Naive thymus-derived CD4-positive, alpha-beta T cell (primary cell): ENCODE measurements at regions not wholly inside any gene's neighbourhood (a gene's known extent, or its start where the extent isn't known, plus 50 kb on each side); places are given as distances from the start of the nearest gene placed in this dataset.

Source experiments
- ATAC-seq: fragments of 150-1000 bp; cut with Tn5 transposase; 2 replicates; pipeline ENCODE4 v1.10.0; 2021; ENCODE audit warnings: mild to moderate bottlenecking, moderate library complexity
- CTCF ChIA-PET: fragments of 350-600 bp; sonication (Branson Sonifier 250); formaldehyde crosslinking; loops from one replicate; lab custom pipeline; 2021; ENCODE audit warnings: antibody characterized with exemption; lab: Charles Lee
- POLR2A ChIA-PET: fragments of 350-600 bp; sonication (Branson Sonifier 250); formaldehyde crosslinking; loops from one replicate; lab custom pipeline; 2021; ENCODE audit warnings: antibody characterized with exemption, inconsistent platforms; lab: Charles Lee
- DNase-seq, 9 donors: peaks; one replicate each; pipeline versions ENCODE4 v3.0.0 to v3.0.0-alpha.2; 2020 to 2022; ENCODE audit warnings: mixed read lengths in 1 of 9
- H3K27ac ChIP-seq: one replicate; pipeline ENCODE4 v1.7.0; 2013; ENCODE audit warnings: mild to moderate bottlenecking, low read depth, low read length, moderate library complexity
- H3K27me3 ChIP-seq, 2 donors: one replicate each; pipeline ENCODE4 v1.7.0; 2013; ENCODE audit warnings: low read length in 2 of 2, mild to moderate bottlenecking in 2 of 2, moderate library complexity in 2 of 2; ENCODE audit not compliant: control insufficient read depth in 2 of 2, insufficient read depth in 2 of 2
- H3K36me3 ChIP-seq, 3 experiments: 1 replicate in 2 of 3; 2 replicates in 1 of 3; pipeline ENCODE4 v1.7.0; 2013; ENCODE audit warnings: low read length in 3 of 3, mild to moderate bottlenecking in 3 of 3, moderate library complexity in 1 of 3; ENCODE audit not compliant: insufficient read depth in 3 of 3, control insufficient read depth in 2 of 3
- H3K4me1 ChIP-seq, 2 donors: one replicate each; pipeline ENCODE4 v1.7.0; 2013; ENCODE audit warnings: low read length in 2 of 2, mild to moderate bottlenecking in 2 of 2, moderate library complexity in 1 of 2; ENCODE audit not compliant: control insufficient read depth in 2 of 2, insufficient read depth in 2 of 2
- H3K4me3 ChIP-seq: 2 replicates; pipeline ENCODE4 v1.7.0; 2013; ENCODE audit warnings: mild to moderate bottlenecking, low read length
- H3K9me3 ChIP-seq, 3 experiments: 1 replicate in 2 of 3; 2 replicates in 1 of 3; pipeline ENCODE4 v1.7.0; 2013; ENCODE audit warnings: low read length in 3 of 3; ENCODE audit not compliant: control insufficient read depth in 2 of 3
- H3K27ac Mint-ChIP-seq, 9 donors: one replicate each; pipeline ENCODE4 v1.8.0; 2020 to 2022; ENCODE audit warnings: mixed read lengths in 9 of 9, mild to moderate bottlenecking in 8 of 9, moderate library complexity in 5 of 9, inconsistent platforms in 2 of 9
- H3K27me3 Mint-ChIP-seq, 5 donors: one replicate each; pipeline ENCODE4 v1.8.0; 2021 to 2022; ENCODE audit warnings: mixed read lengths in 5 of 5, mild to moderate bottlenecking in 1 of 5
- H3K36me3 Mint-ChIP-seq, 5 donors: one replicate each; pipeline ENCODE4 v1.8.0; 2020 to 2022; ENCODE audit warnings: mixed read lengths in 5 of 5, mild to moderate bottlenecking in 3 of 5, inconsistent platforms in 1 of 5
- H3K4me1 Mint-ChIP-seq, 7 donors: one replicate each; pipeline ENCODE4 v1.8.0; 2020 to 2022; ENCODE audit warnings: mixed read lengths in 7 of 7, mild to moderate bottlenecking in 3 of 7, inconsistent platforms in 1 of 7
- H3K4me3 Mint-ChIP-seq, 10 donors: one replicate each; pipeline ENCODE4 v1.8.0; 2020 to 2022; ENCODE audit warnings: mild to moderate bottlenecking in 10 of 10, mixed read lengths in 10 of 10, moderate library complexity in 6 of 10, inconsistent platforms in 2 of 10
- H3K9me3 Mint-ChIP-seq, 11 donors: one replicate each; pipeline ENCODE4 v1.8.0; 2020 to 2022; ENCODE audit warnings: mixed read lengths in 11 of 11, mild to moderate bottlenecking in 4 of 11, inconsistent platforms in 1 of 11, moderate library complexity in 1 of 11
- intact Hi-C, 2 donors: fragments of 100-400 bp; cut with micrococcal nuclease; formaldehyde crosslinking; loops; one replicate each; pipeline ENCODE4 v1.15.1; 2023

DNA sequence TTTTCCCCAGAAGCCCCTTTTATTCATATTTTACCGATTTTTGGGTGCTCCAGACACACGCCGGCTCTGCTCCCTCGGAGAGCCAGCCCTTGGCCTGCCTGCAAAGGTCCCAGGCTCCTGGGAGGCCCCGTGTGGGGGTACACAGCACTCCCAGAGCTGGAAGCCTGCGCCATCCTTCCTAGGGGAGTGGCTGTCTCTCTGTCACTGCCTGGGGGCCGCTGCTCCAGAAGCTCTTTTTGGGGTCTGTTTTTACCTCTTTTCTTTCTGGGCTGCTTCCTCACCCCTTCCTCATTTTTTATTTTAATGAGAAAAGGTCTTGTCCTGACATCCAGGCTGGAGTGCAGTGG lies 119.1 kb upstream of the COL5A1 start:
- no peaks in the 10 kb centered on the region for H3K27me3 ChIP-seq
- no peaks in the 10 kb centered on the region for H3K4me1 Mint-ChIP-seq
- H3K36me3 ChIP-seq: no peaks in the 10 kb centered on the region
- H3K9me3 Mint-ChIP-seq: peaks cover 0 to 8% (median 2%) of the 10 kb centered on the region in 11 donors
- H3K9me3 ChIP-seq: no peaks in the 10 kb centered on the region
- H3K27me3 Mint-ChIP-seq: peaks cover 0 to 16% (median 12%) of the 10 kb centered on the region in 5 donors
- no peak overlapping the region for H3K27ac Mint-ChIP-seq
- ATAC-seq: no peak
- no peak overlapping the region for H3K4me3 ChIP-seq
- DNase-seq: no peak
- intact Hi-C loops: no loop called here
- ChIA-PET POLR2A (no interaction called here), CTCF (no interaction called here)
- H3K27ac ChIP-seq: no peak overlapping the region
- H3K4me1 ChIP-seq: no peaks in the 10 kb centered on the region
- no peak overlapping the region for H3K4me3 Mint-ChIP-seq
- H3K36me3 Mint-ChIP-seq: peaks cover 0 to 7% (median 0%) of the 10 kb centered on the region in 5 donors

DNA sequence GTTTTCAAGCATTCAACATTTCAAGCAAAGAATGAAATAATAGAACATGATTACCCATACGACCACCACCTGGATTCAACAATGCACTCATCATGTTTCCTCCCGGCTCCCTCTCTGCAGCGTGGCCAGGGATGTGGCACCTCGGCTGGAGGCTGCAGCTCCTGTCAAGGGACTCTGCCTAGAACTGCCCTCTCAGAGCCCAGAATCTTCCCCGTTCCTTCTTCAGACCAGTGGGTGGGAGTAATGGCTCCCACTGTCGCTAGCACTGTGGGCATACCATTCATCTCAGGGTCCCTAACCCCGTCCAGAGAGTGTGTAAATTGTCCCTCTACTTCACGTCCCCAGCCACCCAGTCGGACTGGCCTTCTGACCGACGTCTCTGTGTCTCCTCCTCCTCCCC lies 118.6 kb upstream of the COL5A1 start:
- Histone ChIP-seq H3K36me3 (no peaks in the 10 kb centered on the region), H3K27ac (no peak overlapping the region), H3K4me1 (no peaks in the 10 kb centered on the region), H3K9me3 (no peaks in the 10 kb centered on the region), H3K27me3 (no peaks in the 10 kb centered on the region), H3K4me3 (no peak overlapping the region)
- no peaks in the 10 kb centered on the region for H3K4me1 Mint-ChIP-seq
- peaks cover 0 to 16% (median 12%) of the 10 kb centered on the region in 5 donors for H3K27me3 Mint-ChIP-seq
- H3K9me3 Mint-ChIP-seq: peaks cover 0 to 8% (median 2%) of the 10 kb centered on the region in 11 donors
- peaks cover 0 to 7% (median 0%) of the 10 kb centered on the region in 5 donors for H3K36me3 Mint-ChIP-seq
- H3K4me3 Mint-ChIP-seq: no peak overlapping the region
- ChIA-PET CTCF (no interaction called here), POLR2A (no interaction called here)
- no peak overlapping the region for H3K27ac Mint-ChIP-seq
- intact Hi-C loops: no loop called here
- DNase-seq: no peak
- no peak for ATAC-seq

DNA sequence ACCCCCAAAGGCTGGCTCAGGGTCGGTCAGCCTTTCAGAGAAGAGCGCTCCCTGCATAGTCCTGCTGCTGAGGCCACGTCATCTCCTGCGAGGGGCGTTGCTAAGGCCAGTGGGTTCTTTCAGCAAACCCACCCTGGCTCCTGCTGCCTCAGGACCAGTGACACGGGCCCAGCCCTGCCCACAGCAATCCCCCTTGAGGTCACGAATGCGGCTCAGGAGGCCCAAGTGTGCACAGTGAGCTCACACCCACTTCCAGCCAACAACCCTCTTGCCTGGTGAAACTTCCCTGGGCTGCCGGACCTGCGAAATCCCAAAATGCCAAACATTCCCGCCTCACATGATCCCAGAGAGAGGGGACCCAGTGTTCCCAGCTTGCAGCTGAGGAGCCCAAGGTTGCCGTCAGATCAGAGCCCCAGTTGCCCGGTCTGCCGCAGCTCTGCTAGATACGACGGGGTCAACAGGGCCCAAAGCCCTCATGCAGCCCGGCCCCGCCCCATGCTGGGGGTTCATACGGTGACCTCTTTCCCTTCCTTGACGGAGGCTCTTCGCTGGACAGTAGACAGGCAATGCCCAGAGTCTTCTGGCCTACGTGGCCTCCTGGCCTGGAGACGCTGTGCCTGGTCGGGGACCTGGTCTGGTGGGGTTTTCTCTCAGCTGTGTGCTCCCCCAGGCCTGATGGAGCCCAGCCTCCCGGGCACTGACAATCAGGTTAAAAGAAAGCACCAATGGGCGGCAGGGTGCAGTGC lies 116.4 kb upstream of the COL5A1 start:
- Mint-ChIP-seq H3K4me1 (no peaks in the 10 kb centered on the region), H3K36me3 (peaks cover 0 to 7% (median 0%) of the 10 kb centered on the region in 5 donors), H3K27ac (no peak overlapping the region), H3K27me3 (peaks cover 0 to 22% (median 16%) of the 10 kb centered on the region in 5 donors), H3K4me3 (no peak overlapping the region), H3K9me3 (peaks cover 0 to 19% (median 7%) of the 10 kb centered on the region in 11 donors)
- DNase-seq: no peak
- Histone ChIP-seq H3K4me1 (no peaks in the 10 kb centered on the region), H3K36me3 (no peaks in the 10 kb centered on the region), H3K9me3 (no peaks in the 10 kb centered on the region), H3K4me3 (no peak overlapping the region), H3K27me3 (no peaks in the 10 kb centered on the region), H3K27ac (no peak overlapping the region)
- intact Hi-C loops: no loop called here
- ChIA-PET POLR2A (interaction anchor here (1.0 kb wide), 1 partner anchor 69 kb away, joined by 3 read pairs; no protein-coding TSS in a partner anchor), CTCF (no interaction called here)
- ATAC-seq: no peak

DNA sequence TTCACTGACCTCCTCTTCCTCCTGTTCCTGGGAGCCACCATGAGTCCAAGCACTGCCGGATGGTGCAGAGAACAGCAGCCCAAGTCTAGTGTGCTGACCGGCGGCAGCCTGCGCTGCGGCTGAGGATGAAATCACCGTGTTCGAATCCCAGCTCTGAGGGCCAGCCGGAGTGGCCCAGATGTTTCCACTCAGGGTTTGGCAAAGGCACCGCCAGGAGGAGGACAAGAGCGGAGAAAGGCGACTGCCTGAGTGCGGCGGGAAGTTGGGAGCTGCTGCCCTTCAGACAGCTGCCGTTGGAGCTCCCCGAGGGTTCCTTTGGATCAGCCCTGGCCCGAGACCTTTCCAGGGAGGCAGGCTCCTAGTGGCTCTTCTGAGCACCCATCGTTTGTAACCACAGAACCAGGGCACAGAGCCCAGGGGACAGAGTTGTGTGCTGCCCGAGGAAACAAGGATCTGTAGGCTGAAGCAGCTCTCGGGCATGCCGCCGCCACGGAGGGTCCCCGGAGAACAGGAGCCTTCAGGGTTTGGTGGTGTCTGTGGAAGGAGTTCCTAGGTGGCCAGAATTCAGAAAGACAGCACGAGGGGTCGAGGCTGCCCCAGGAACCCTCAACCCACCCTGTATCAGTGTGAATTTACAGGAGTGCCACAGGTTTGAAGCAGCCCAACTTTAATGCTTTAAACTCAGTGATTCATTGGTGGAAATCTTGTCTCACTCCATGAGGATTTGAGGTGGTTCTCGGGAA lies 115.6 kb upstream of the COL5A1 start:
- H3K27me3 Mint-ChIP-seq: peaks cover 0 to 23% (median 15%) of the 10 kb centered on the region in 5 donors
- Histone ChIP-seq H3K9me3 (no peaks in the 10 kb centered on the region), H3K27me3 (no peaks in the 10 kb centered on the region), H3K4me1 (no peaks in the 10 kb centered on the region), H3K4me3 (no peak overlapping the region), H3K27ac (no peak overlapping the region), H3K36me3 (no peaks in the 10 kb centered on the region)
- no peak overlapping the region for H3K27ac Mint-ChIP-seq
- H3K4me3 Mint-ChIP-seq: no peak overlapping the region
- DNase-seq: no peak
- CTCF ChIA-PET: no interaction called here
- peaks cover 1 to 20% (median 13%) of the 10 kb centered on the region in 11 donors for H3K9me3 Mint-ChIP-seq
- H3K4me1 Mint-ChIP-seq: no peaks in the 10 kb centered on the region
- ATAC-seq: no peak
- intact Hi-C loops: no loop called here
- H3K36me3 Mint-ChIP-seq: peaks cover 0 to 4% (median 0%) of the 10 kb centered on the region in 5 donors
- POLR2A ChIA-PET: interaction anchor here (1.0 kb wide), 1 partner anchor 69 kb away, joined by 3 read pairs; no protein-coding TSS in a partner anchor

DNA sequence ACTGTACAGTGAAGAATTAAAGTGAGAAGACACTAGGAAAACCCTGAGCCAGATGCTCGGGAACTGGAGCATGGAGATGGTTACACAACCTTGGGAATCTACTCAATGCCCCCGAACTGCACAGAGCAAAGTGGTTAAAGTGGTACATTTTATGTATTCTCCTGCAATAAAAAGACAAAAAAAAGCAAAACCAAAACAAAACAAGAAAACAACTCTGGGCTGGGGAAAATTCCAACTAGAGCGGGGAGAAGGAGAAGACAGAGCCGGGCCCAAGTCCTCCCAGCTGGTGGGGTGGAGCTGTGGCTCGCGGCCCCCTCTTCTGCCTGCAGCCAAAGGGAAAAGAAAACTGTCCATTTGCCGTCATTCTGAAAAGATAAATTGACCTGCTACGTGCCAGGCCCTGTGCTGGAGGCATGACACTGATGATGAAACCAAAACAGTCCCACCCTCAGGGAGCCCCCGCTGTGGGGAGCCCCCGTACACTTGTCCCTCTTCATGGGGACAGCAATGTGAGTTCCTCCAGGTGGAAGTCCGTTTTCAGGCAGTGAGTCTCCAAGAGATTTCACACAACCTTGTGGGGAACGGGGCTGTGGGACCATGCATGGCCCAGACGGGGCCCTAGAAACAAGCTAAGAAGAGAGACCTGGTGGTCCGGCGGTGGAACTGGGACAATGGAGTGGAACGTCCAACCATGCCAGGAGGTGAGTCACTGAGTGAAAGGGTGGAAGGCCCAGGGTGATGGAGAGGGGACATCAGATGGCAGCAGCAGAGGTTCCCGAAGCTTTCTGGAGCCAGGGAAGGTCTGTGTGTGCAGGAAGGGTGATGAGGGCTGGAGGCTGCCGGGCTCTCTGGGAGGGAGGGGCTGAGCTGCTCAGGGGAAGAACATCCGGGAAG lies 114.8 kb upstream of the COL5A1 start:
- no peak overlapping the region for H3K4me3 ChIP-seq
- H3K36me3 ChIP-seq: no peaks in the 10 kb centered on the region
- Mint-ChIP-seq H3K4me1 (no peaks in the 10 kb centered on the region), H3K36me3 (peaks cover 0 to 4% (median 0%) of the 10 kb centered on the region in 5 donors), H3K9me3 (peaks cover 1 to 20% (median 13%) of the 10 kb centered on the region in 11 donors), H3K27ac (no peak overlapping the region), H3K27me3 (peaks cover 0 to 26% (median 14%) of the 10 kb centered on the region in 5 donors), H3K4me3 (no peak overlapping the region)
- intact Hi-C loops: no loop called here
- DNase-seq (no peak), ATAC-seq (no peak)
- H3K4me1 ChIP-seq: no peaks in the 10 kb centered on the region
- POLR2A ChIA-PET: interaction anchor here (1.0 kb wide), 1 partner anchor 70 kb away, joined by 3 read pairs; no protein-coding TSS in a partner anchor
- CTCF ChIA-PET: no interaction called here
- H3K9me3 ChIP-seq: no peaks in the 10 kb centered on the region
- no peak overlapping the region for H3K27ac ChIP-seq
- H3K27me3 ChIP-seq: no peaks in the 10 kb centered on the region

DNA sequence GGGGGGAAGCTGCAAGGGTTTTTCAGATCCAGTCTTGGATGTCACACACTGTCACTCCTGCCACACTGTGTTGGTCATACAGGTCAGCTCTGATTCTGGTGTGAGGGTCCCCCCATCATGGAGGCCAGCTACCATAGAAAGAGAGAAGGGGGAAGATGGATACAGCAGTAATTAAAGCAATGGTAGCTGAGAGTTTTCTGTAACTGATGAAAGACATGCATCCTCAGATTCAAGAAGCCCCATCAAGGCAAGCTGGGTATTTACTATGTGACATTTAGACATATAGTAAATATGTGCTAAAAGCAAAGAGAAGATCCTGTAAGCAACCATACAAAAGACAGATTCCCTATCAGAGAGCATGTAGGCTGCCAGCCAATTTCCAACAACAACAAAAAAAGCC lies 110.9 kb upstream of the COL5A1 start:
- intact Hi-C loops: no loop called here

More for the DNA sequence above, 110.9 kb upstream of the COL5A1 start:
- Histone ChIP-seq H3K36me3 (no peaks in the 10 kb centered on the region), H3K4me1 (no peaks in the 10 kb centered on the region), H3K4me3 (no peak overlapping the region), H3K9me3 (no peaks in the 10 kb centered on the region), H3K27me3 (no peaks in the 10 kb centered on the region), H3K27ac (no peak overlapping the region)
- Mint-ChIP-seq H3K36me3 (peaks cover 0 to 4% (median 0%) of the 10 kb centered on the region in 5 donors), H3K4me1 (peaks cover 0 to 2% (median 0%) of the 10 kb centered on the region in 7 donors), H3K27me3 (peaks cover 0 to 24% (median 18%) of the 10 kb centered on the region in 5 donors), H3K27ac (no peak overlapping the region), H3K4me3 (no peak overlapping the region), H3K9me3 (peaks cover 0 to 24% (median 13%) of the 10 kb centered on the region in 11 donors)
- CTCF ChIA-PET: no interaction called here
- POLR2A ChIA-PET: no interaction called here
- no peak for ATAC-seq
- DNase-seq: no peak
